Liver (tissue), 3 donors: ENCODE measurements at regions not wholly inside any gene's neighbourhood (a gene's known extent, or its start where the extent isn't known, plus 50 kb on each side); places are given as distances from the start of the nearest gene placed in this dataset.

Experiments used
- FOXA2 ChIP-seq: IDR thresholded peaks from 2 replicates; pipeline ENCODE4 v1.6.1; 2016; ENCODE audit warnings: antibody characterized with exemption
- GABPA ChIP-seq, 2 donors: IDR thresholded peaks in 1 of 2; conservative IDR thresholded peaks in 1 of 2; 2 replicates each; pipeline ENCODE4 v1.6.1; 2016; ENCODE audit warnings: antibody characterized with exemption in 2 of 2, mild to moderate bottlenecking in 1 of 2, moderate library complexity in 1 of 2
- HNF4A ChIP-seq, 2 donors: conservative IDR thresholded peaks; 2 replicates each; pipeline ENCODE4 v1.6.1; 2016; ENCODE audit warnings: antibody characterized with exemption in 2 of 2, mild to moderate bottlenecking in 2 of 2
- JUND ChIP-seq, 2 donors: IDR thresholded peaks; 2 replicates each; pipeline ENCODE4 v1.6.1; 2016; ENCODE audit warnings: antibody characterized with exemption in 2 of 2
- RAD21 ChIP-seq, 2 donors: IDR thresholded peaks; 2 replicates each; pipeline ENCODE4 v1.6.1; 2016; ENCODE audit warnings: antibody characterized with exemption in 2 of 2, mild to moderate bottlenecking in 2 of 2
- RXRA ChIP-seq, 2 donors: IDR thresholded peaks; 2 replicates each; pipeline ENCODE4 v1.6.1; 2017 to 2018; ENCODE audit warnings: antibody characterized with exemption in 2 of 2, mild to moderate bottlenecking in 1 of 2
- TAF1 ChIP-seq: conservative IDR thresholded peaks from 2 replicates; pipeline ENCODE4 v1.6.1; 2016; ENCODE audit warnings: antibody characterized with exemption, mild to moderate bottlenecking
- YY1 ChIP-seq: IDR thresholded peaks from 2 replicates; pipeline ENCODE4 v1.6.1; 2016; ENCODE audit warnings: antibody characterized with exemption, mild to moderate bottlenecking
- TF ChIP-seq, protein P1 (sequence below): fragments of 150-350 bp; IDR thresholded peaks from 2 replicates; pipeline ENCODE4 v1.5.1; 2017; ENCODE audit warnings: improper control_type of control experiment, low read depth, low read length; ENCODE audit not compliant: missing input control
- donor health status: healthy.
- donor health status: healthy.

DNA sequence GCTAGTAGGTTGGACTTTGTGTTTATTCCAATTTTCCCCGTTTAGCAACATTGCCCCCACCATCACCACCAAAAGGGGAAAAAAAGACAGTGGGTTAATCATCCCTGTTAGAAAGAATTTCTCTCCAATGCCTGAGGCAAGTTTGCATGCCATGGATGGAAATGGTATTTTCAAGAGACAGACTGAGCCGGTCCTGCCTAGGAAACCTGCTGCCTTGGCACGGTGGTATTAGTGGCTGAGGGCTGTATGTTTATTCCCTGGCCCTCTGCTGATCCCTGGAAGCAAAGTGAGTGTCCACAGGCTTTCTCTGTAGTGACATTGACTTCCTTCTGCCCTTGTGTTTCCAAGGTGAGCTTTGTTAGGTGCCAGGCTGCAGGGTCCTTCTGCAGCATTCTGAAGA is 427.0 kb upstream of the RBFOX1 start:
- TF ChIP-seq, protein P1, sequence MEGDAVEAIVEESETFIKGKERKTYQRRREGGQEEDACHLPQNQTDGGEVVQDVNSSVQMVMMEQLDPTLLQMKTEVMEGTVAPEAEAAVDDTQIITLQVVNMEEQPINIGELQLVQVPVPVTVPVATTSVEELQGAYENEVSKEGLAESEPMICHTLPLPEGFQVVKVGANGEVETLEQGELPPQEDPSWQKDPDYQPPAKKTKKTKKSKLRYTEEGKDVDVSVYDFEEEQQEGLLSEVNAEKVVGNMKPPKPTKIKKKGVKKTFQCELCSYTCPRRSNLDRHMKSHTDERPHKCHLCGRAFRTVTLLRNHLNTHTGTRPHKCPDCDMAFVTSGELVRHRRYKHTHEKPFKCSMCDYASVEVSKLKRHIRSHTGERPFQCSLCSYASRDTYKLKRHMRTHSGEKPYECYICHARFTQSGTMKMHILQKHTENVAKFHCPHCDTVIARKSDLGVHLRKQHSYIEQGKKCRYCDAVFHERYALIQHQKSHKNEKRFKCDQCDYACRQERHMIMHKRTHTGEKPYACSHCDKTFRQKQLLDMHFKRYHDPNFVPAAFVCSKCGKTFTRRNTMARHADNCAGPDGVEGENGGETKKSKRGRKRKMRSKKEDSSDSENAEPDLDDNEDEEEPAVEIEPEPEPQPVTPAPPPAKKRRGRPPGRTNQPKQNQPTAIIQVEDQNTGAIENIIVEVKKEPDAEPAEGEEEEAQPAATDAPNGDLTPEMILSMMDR, result no peak
- TF ChIP-seq JUND (IDR thresholded peaks at IDR 0.05) (no peak), RAD21 (IDR thresholded peaks at IDR 0.05) (no peak), HNF4A (conservative IDR thresholded peaks at IDR 0.05) (no peak), GABPA (IDR thresholded peaks at IDR 0.05 in 1 of 2, conservative IDR thresholded peaks at IDR 0.05 in 1 of 2) (no peak), YY1 (no peak), TAF1 (no peak), RXRA (IDR thresholded peaks at IDR 0.05) (no peak), FOXA2 (no peak)
